ENCODE measurements at regions not wholly inside any gene's neighbourhood (a gene's known extent, or its start where the extent isn't known, plus 50 kb on each side); places are given as distances from the start of the nearest gene placed in this dataset.

- Histone ChIP-seq H3F3A (ENCODE audit: insufficient read depth, low read length) (no peaks in the 10 kb centered on the region), H3K27me3 (replicated peaks; ENCODE audit: insufficient read depth, low read length) (no peaks in the 10 kb centered on the region), H3K27ac (ENCODE audit: low read length) (no peak overlapping the region), H3K9ac (ENCODE audit: low read length) (no peak overlapping the region), H3K79me2 (ENCODE audit: low read length) (no peaks in the 10 kb centered on the region), H3K4me1 (ENCODE audit: low read length) (no peaks in the 10 kb centered on the region), H3K9me3 (replicated peaks; ENCODE audit: insufficient read depth, low read length) (no peaks in the 10 kb centered on the region), H3K4me3 (ENCODE audit: low read length) (no peak overlapping the region), H3K9me2 (replicated peaks; ENCODE audit: insufficient read depth, low read length) (no peaks in the 10 kb centered on the region), H3K36me3 (replicated peaks; ENCODE audit: insufficient read depth, low read length) (no peaks in the 10 kb centered on the region), H3K4me2 (ENCODE audit: low read depth, low read length) (no peak overlapping the region), H2AFZ (ENCODE audit: low read length) (no peak overlapping the region), H4K20me1 (ENCODE audit: insufficient read depth, low read length) (no peaks in the 10 kb centered on the region)
- no peak for TF ChIP-seq EZH2 (optimal IDR thresholded peaks at IDR 0.05; ENCODE audit: low read depth, low read length)
- no peak for DNase-seq
Observed at GRCh38 chr3:86605166-86605565, 385.8 kb downstream of the VGLL3 start.

GRCh38 chr3:86595696-86596095 lies 395.3 kb downstream of the VGLL3 start:
- no peak for DNase-seq
- no peaks in the 10 kb centered on the region for H3K9me2 ChIP-seq (replicated peaks; ENCODE audit: insufficient read depth, low read length)

GRCh38 chr3:86594838-86595237 lies 396.1 kb downstream of the VGLL3 start:
- H3K9ac ChIP-seq (ENCODE audit: low read length) = no peak overlapping the region
- no peaks in the 10 kb centered on the region for H3K9me3 ChIP-seq (replicated peaks; ENCODE audit: insufficient read depth, low read length)
- no peak overlapping the region for H3K4me3 ChIP-seq (ENCODE audit: low read length)
- no peak overlapping the region for H3K27ac ChIP-seq (ENCODE audit: low read length)
- H3K4me2 ChIP-seq (ENCODE audit: low read depth, low read length) = no peak overlapping the region
- no peaks in the 10 kb centered on the region for H3K4me1 ChIP-seq (ENCODE audit: low read length)
- no peak for TF ChIP-seq CTCF (IDR thresholded peaks at IDR 0.05; ENCODE audit: low read length)
- TF ChIP-seq EZH2 (optimal IDR thresholded peaks at IDR 0.05; ENCODE audit: low read depth, low read length) = no peak
- no peak for TF ChIP-seq EZH2phosphoT487 (IDR thresholded peaks at IDR 0.05; ENCODE audit: low read length)
- no peaks in the 10 kb centered on the region for H4K20me1 ChIP-seq (ENCODE audit: insufficient read depth, low read length)
- no peaks in the 10 kb centered on the region for H3K36me3 ChIP-seq (replicated peaks; ENCODE audit: insufficient read depth, low read length)
- no peaks in the 10 kb centered on the region for H3K27me3 ChIP-seq (replicated peaks; ENCODE audit: insufficient read depth, low read length)
- H3F3A ChIP-seq (ENCODE audit: insufficient read depth, low read length) = no peaks in the 10 kb centered on the region
- H3K79me2 ChIP-seq (ENCODE audit: low read length) = no peaks in the 10 kb centered on the region
- DNase-seq = no peak
- no peaks in the 10 kb centered on the region for H3K9me2 ChIP-seq (replicated peaks; ENCODE audit: insufficient read depth, low read length)
- H2AFZ ChIP-seq (ENCODE audit: low read length) = no peak overlapping the region

More at GRCh38 chr3:86595696-86596095, 395.3 kb downstream of the VGLL3 start:
- no peak overlapping the region for H3K27ac ChIP-seq (ENCODE audit: low read length)
- no peaks in the 10 kb centered on the region for H4K20me1 ChIP-seq (ENCODE audit: insufficient read depth, low read length)
- TF ChIP-seq CTCF (IDR thresholded peaks at IDR 0.05; ENCODE audit: low read length) (no peak), EZH2 (optimal IDR thresholded peaks at IDR 0.05; ENCODE audit: low read depth, low read length) (no peak), EZH2phosphoT487 (IDR thresholded peaks at IDR 0.05; ENCODE audit: low read length) (no peak)
- H3F3A ChIP-seq (ENCODE audit: insufficient read depth, low read length) = no peaks in the 10 kb centered on the region
- H3K9me3 ChIP-seq (replicated peaks; ENCODE audit: insufficient read depth, low read length) = no peaks in the 10 kb centered on the region
- no peaks in the 10 kb centered on the region for H3K4me1 ChIP-seq (ENCODE audit: low read length)
- H3K9ac ChIP-seq (ENCODE audit: low read length) = no peak overlapping the region
- H3K4me3 ChIP-seq (ENCODE audit: low read length) = no peak overlapping the region
- H3K36me3 ChIP-seq (replicated peaks; ENCODE audit: insufficient read depth, low read length) = no peaks in the 10 kb centered on the region
- H3K4me2 ChIP-seq (ENCODE audit: low read depth, low read length) = no peak overlapping the region
- H3K27me3 ChIP-seq (replicated peaks; ENCODE audit: insufficient read depth, low read length) = no peaks in the 10 kb centered on the region
- H2AFZ ChIP-seq (ENCODE audit: low read length) = no peak overlapping the region
- no peaks in the 10 kb centered on the region for H3K79me2 ChIP-seq (ENCODE audit: low read length)

GRCh38 chr3:86578071-86578470 lies 412.9 kb downstream of the VGLL3 start:
- H3K9me3 ChIP-seq (replicated peaks; ENCODE audit: insufficient read depth, low read length) = no peaks in the 10 kb centered on the region
- H2AFZ ChIP-seq (ENCODE audit: low read length) = no peak overlapping the region
- H3K27me3 ChIP-seq (replicated peaks; ENCODE audit: insufficient read depth, low read length) = no peaks in the 10 kb centered on the region
- H3K4me1 ChIP-seq (ENCODE audit: low read length) = no peaks in the 10 kb centered on the region
- TF ChIP-seq CTCF (IDR thresholded peaks at IDR 0.05; ENCODE audit: low read length) (no peak), EZH2 (optimal IDR thresholded peaks at IDR 0.05; ENCODE audit: low read depth, low read length) (no peak), EZH2phosphoT487 (IDR thresholded peaks at IDR 0.05; ENCODE audit: low read length) (no peak)
- H3K36me3 ChIP-seq (replicated peaks; ENCODE audit: insufficient read depth, low read length) = no peaks in the 10 kb centered on the region
- no peak overlapping the region for H3K9ac ChIP-seq (ENCODE audit: low read length)
- no peaks in the 10 kb centered on the region for H4K20me1 ChIP-seq (ENCODE audit: insufficient read depth, low read length)
- DNase-seq = no peak
- no peak overlapping the region for H3K4me2 ChIP-seq (ENCODE audit: low read depth, low read length)
- no peaks in the 10 kb centered on the region for H3F3A ChIP-seq (ENCODE audit: insufficient read depth, low read length)
- H3K9me2 ChIP-seq (replicated peaks; ENCODE audit: insufficient read depth, low read length) = no peaks in the 10 kb centered on the region
- H3K4me3 ChIP-seq (ENCODE audit: low read length) = no peak overlapping the region
- H3K79me2 ChIP-seq (ENCODE audit: low read length) = no peaks in the 10 kb centered on the region
- no peak overlapping the region for H3K27ac ChIP-seq (ENCODE audit: low read length)
